Stimulated activated CD8-positive, alpha-beta memory T cell treated with anti-CD3 and anti-CD28 coated beads, Interleukin-4, amount 100 ng/mL, for 24 hours (primary cell): ENCODE measurements at regions not wholly inside any gene's neighbourhood (a gene's known extent, or its start where the extent isn't known, plus 50 kb on each side); places are given as distances from the start of the nearest gene placed in this dataset.
"Not testable (repeated sequence)": the region's sequence is repeated elsewhere in the genome, so short reads cannot be mapped to it uniquely, and the experiment has no call there.

Experiments
- DNase-seq: peaks from one replicate; pipeline ENCODE4 v3.0.0-alpha.2; 2020; ENCODE audit warnings: low read depth

GRCh38 chr5:100232736-100233135, 302.4 kb upstream of the FAM174A start:
- DNase-seq = no peak

- no peak for DNase-seq
Observed at GRCh38 chr5:100188778-100189177, 346.4 kb upstream of the FAM174A start.

GRCh38 chr5:100188339-100188738, 346.8 kb upstream of the FAM174A start:
- no peak for DNase-seq

- no peak for DNase-seq
Observed at GRCh38 chr5:100186181-100186580, 349.0 kb upstream of the FAM174A start.

- DNase-seq = no peak
Observed at GRCh38 chr5:100182402-100182801, 352.8 kb upstream of the FAM174A start.

- DNase-seq = no peak
Observed at GRCh38 chr5:100175346-100175745, 359.8 kb upstream of the FAM174A start.

GRCh38 chr5:100165309-100165708, 369.9 kb upstream of the FAM174A start:
- DNase-seq = no peak

- no peak for DNase-seq
Observed at GRCh38 chr5:100161868-100162267, 373.3 kb upstream of the FAM174A start.

- DNase-seq = no peak
Observed at GRCh38 chr5:100157066-100157465, 378.1 kb upstream of the FAM174A start.

GRCh38 chr5:100148239-100148638, 386.9 kb upstream of the FAM174A start:
- DNase-seq = no peak

- DNase-seq = no peak
Observed at GRCh38 chr5:100142607-100143006, 392.6 kb upstream of the FAM174A start.

- DNase-seq = no peak
Observed at GRCh38 chr5:100131161-100131560, 404.0 kb upstream of the FAM174A start.

- DNase-seq = no peak
Observed at GRCh38 chr5:100130307-100130706, 404.9 kb upstream of the FAM174A start.

- no peak for DNase-seq
Observed at GRCh38 chr5:100119903-100120302, 415.3 kb upstream of the FAM174A start.

GRCh38 chr5:100110497-100110896, 424.7 kb upstream of the FAM174A start:
- no peak for DNase-seq

GRCh38 chr5:100108883-100109282, 426.3 kb upstream of the FAM174A start:
- DNase-seq = no peak

GRCh38 chr5:100103592-100104119, 431.5 kb upstream of the FAM174A start:
- not testable (repeated sequence) for DNase-seq

GRCh38 chr5:100101466-100101865, 433.7 kb upstream of the FAM174A start:
- DNase-seq = not testable (repeated sequence)

- not testable (repeated sequence) for DNase-seq
Observed at GRCh38 chr5:100096328-100096727, 438.8 kb upstream of the FAM174A start.

GRCh38 chr5:100080703-100081102, 454.5 kb upstream of the FAM174A start:
- not testable (repeated sequence) for DNase-seq

- DNase-seq = not testable (repeated sequence)
Observed at GRCh38 chr5:100079163-100079562, 456.0 kb upstream of the FAM174A start.

GRCh38 chr5:100066020-100066419, 469.2 kb upstream of the FAM174A start:
- DNase-seq = not testable (repeated sequence)

- no peak for DNase-seq
Observed at GRCh38 chr5:100043475-100043874, 491.7 kb upstream of the FAM174A start.

- DNase-seq = no peak
Observed at GRCh38 chr5:100026606-100027005, 508.6 kb upstream of the FAM174A start.

- no peak for DNase-seq
Observed at GRCh38 chr5:100023536-100023935, 511.6 kb upstream of the FAM174A start.
